SK-N-SH treated with all-trans-retinoic acid at 6 μM for 48 hours (cell line): ENCODE measurements at regions not wholly inside any gene's neighbourhood (a gene's known extent, or its start where the extent isn't known, plus 50 kb on each side); places are given as distances from the start of the nearest gene placed in this dataset.

Source experiments
- ATAC-seq: fragments of 200-7000 bp; cut with Tn5 transposase; 3 replicates; pipeline ENCODE4 v1.9.1; 2020; ENCODE audit warnings: mild to moderate bottlenecking, moderate library complexity
- ARNTL ChIP-seq: fragments of 450-650 bp; formaldehyde crosslinking; IDR thresholded peaks from 2 replicates; pipeline ENCODE4 v1.5.0; 2020; ENCODE audit warnings: low read depth, mild to moderate bottlenecking, moderate library complexity, borderline replicate concordance
- CSDC2 ChIP-seq: fragments of 250-450 bp; sonication (Bioruptor Pico); IDR thresholded peaks from 2 replicates; pipeline ENCODE4 v1.5.0; 2020; ENCODE audit warnings: mild to moderate bottlenecking, moderate library complexity
- ESRRG ChIP-seq: fragments of 250-450 bp; sonication (Bioruptor Pico); IDR thresholded peaks from 2 replicates; pipeline ENCODE4 v1.6.1; 2021; ENCODE audit warnings: mild to moderate bottlenecking
- GLIS3 ChIP-seq: fragments of 250-450 bp; sonication (Bioruptor Pico); IDR thresholded peaks from 2 replicates; pipeline ENCODE4 v1.5.0; 2020; ENCODE audit warnings: mild to moderate bottlenecking, moderate library complexity
- ISL1 ChIP-seq: fragments of 250-450 bp; sonication (Bioruptor Pico); IDR thresholded peaks from 2 replicates; pipeline ENCODE4 v2.1.2; 2022; ENCODE audit warnings: mild to moderate bottlenecking, moderate library complexity
- OSR1 ChIP-seq: fragments of 250-450 bp; sonication (Bioruptor Pico); IDR thresholded peaks from 2 replicates; pipeline ENCODE4 v1.8.0; 2022; ENCODE audit warnings: moderate library complexity, mild to moderate bottlenecking, inconsistent platforms
- PPARA ChIP-seq: fragments of 250-450 bp; sonication (Bioruptor Pico); IDR thresholded peaks from 2 replicates; pipeline ENCODE4 v1.5.0; 2020; ENCODE audit warnings: mild to moderate bottlenecking, borderline replicate concordance
- SNAI2 ChIP-seq: fragments of 250-450 bp; sonication (Bioruptor Pico); IDR thresholded peaks from 2 replicates; pipeline ENCODE4 v1.5.0; 2020; ENCODE audit warnings: mild to moderate bottlenecking, moderate library complexity
- TCF4 ChIP-seq: fragments of 250-450 bp; sonication (Bioruptor Pico); IDR thresholded peaks from 2 replicates; pipeline ENCODE4 v1.8.0; 2021; ENCODE audit warnings: mild to moderate bottlenecking, moderate library complexity, borderline replicate concordance
- TOX ChIP-seq: fragments of 250-450 bp; sonication (Bioruptor Pico); IDR thresholded peaks from 2 replicates; pipeline ENCODE4 v1.8.0; 2021; ENCODE audit warnings: mild to moderate bottlenecking, moderate library complexity, borderline replicate concordance
- ZC3H10 ChIP-seq: fragments of 250-450 bp; sonication (Bioruptor Pico); IDR thresholded peaks from 2 replicates; pipeline ENCODE4 v1.5.1; 2021; ENCODE audit warnings: mild to moderate bottlenecking, moderate library complexity
- ZFP3 ChIP-seq: fragments of 250-450 bp; sonication (Bioruptor Pico); IDR thresholded peaks from 2 replicates; pipeline ENCODE4 v1.5.0; 2020; ENCODE audit warnings: mild to moderate bottlenecking, moderate library complexity
- ZFP30 ChIP-seq: fragments of 450-650 bp; formaldehyde crosslinking; IDR thresholded peaks from 2 replicates; pipeline ENCODE4 v1.5.0; 2022; ENCODE audit warnings: mild to moderate bottlenecking, moderate library complexity
- ZNF565 ChIP-seq: fragments of 450-650 bp; formaldehyde crosslinking; conservative IDR thresholded peaks from 2 replicates; pipeline ENCODE4 v1.5.0; 2020; ENCODE audit warnings: low read depth, mild to moderate bottlenecking, moderate library complexity
- ZNF70 ChIP-seq: fragments of 450-650 bp; formaldehyde crosslinking; IDR thresholded peaks from 2 replicates; pipeline ENCODE4 v1.5.0; 2020; ENCODE audit warnings: mild to moderate bottlenecking, moderate library complexity
- ZNF8 ChIP-seq: fragments of 450-650 bp; formaldehyde crosslinking; IDR thresholded peaks from 2 replicates; pipeline ENCODE4 v1.5.0; 2020; ENCODE audit warnings: mild to moderate bottlenecking, moderate library complexity
- TF ChIP-seq, protein P1 (sequence below): fragments of 250-450 bp; sonication (Bioruptor Pico); IDR thresholded peaks from 2 replicates; pipeline ENCODE4 v1.5.1; 2020; ENCODE audit warnings: low read depth, mild to moderate bottlenecking, moderate library complexity
- TF ChIP-seq, protein P2 (sequence below): fragments of 250-450 bp; sonication (Bioruptor Pico); IDR thresholded peaks from 2 replicates; pipeline ENCODE4 v1.8.0; 2021; ENCODE audit warnings: low read depth, mild to moderate bottlenecking, moderate library complexity, borderline replicate concordance
- TF ChIP-seq, protein P3 (sequence below): fragments of 250-450 bp; sonication (Bioruptor Pico); IDR thresholded peaks from 2 replicates; pipeline ENCODE4 v1.5.1; 2021; ENCODE audit warnings: mild to moderate bottlenecking, moderate library complexity
- TF ChIP-seq, protein P4 (sequence below): fragments of 250-450 bp; sonication (Bioruptor Pico); IDR thresholded peaks from 2 replicates; pipeline ENCODE4 v1.5.0; 2020; ENCODE audit warnings: mild to moderate bottlenecking, moderate library complexity
- TF ChIP-seq, protein P5 (sequence below): fragments of 250-450 bp; sonication (Bioruptor Pico); IDR thresholded peaks from 2 replicates; pipeline ENCODE4 v1.8.0; 2020; ENCODE audit warnings: mild to moderate bottlenecking, moderate library complexity, borderline replicate concordance

DNA sequence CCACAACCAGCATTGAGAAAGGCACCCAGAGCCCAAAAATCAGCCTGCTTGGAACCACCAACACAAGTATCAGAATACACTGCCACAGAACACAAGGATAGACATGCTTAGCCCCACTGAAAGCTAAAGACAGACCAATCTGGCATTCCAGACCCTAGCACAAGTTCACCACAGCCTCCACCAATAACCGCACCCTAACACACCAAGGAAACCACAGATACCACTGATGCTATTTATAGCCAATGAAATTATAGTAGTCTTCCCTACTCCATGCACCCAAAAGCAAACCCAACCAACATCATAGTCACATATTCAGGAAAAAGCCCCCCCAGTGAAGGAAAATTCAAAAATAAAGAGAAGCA lies 83.9 kb upstream of the STT3B start:
- ATAC-seq: no peak
- no peak for TF ChIP-seq PPARA (CRISPR knock-in tag)
- TF ChIP-seq ZNF8 (CRISPR knock-in tag): no peak
- TF ChIP-seq ZC3H10: no peak
- TF ChIP-seq ZFP30: no peak
- no peak for TF ChIP-seq ARNTL (CRISPR knock-in tag)
- TF ChIP-seq ESRRG (CRISPR knock-in tag): no peak
- no peak for TF ChIP-seq TCF4 (CRISPR knock-in tag)
- TF ChIP-seq SNAI2 (CRISPR knock-in tag): no peak
- no peak for TF ChIP-seq OSR1 (CRISPR knock-in tag)
- TF ChIP-seq, protein P1, sequence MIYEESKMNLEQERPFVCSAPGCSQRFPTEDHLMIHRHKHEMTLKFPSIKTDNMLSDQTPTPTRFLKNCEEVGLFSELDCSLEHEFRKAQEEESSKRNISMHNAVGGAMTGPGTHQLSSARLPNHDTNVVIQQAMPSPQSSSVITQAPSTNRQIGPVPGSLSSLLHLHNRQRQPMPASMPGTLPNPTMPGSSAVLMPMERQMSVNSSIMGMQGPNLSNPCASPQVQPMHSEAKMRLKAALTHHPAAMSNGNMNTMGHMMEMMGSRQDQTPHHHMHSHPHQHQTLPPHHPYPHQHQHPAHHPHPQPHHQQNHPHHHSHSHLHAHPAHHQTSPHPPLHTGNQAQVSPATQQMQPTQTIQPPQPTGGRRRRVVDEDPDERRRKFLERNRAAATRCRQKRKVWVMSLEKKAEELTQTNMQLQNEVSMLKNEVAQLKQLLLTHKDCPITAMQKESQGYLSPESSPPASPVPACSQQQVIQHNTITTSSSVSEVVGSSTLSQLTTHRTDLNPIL (CRISPR knock-in tag): no peak
- TF ChIP-seq ISL1 (CRISPR knock-in tag): no peak
- no peak for TF ChIP-seq ZFP3
- TF ChIP-seq, protein P2, sequence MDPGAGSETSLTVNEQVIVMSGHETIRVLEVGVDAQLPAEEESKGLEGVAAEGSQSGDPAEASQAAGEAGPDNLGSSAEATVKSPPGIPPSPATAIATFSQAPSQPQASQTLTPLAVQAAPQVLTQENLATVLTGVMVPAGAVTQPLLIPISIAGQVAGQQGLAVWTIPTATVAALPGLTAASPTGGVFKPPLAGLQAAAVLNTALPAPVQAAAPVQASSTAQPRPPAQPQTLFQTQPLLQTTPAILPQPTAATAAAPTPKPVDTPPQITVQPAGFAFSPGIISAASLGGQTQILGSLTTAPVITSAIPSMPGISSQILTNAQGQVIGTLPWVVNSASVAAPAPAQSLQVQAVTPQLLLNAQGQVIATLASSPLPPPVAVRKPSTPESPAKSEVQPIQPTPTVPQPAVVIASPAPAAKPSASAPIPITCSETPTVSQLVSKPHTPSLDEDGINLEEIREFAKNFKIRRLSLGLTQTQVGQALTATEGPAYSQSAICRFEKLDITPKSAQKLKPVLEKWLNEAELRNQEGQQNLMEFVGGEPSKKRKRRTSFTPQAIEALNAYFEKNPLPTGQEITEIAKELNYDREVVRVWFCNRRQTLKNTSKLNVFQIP (CRISPR knock-in tag): no peak
- no peak for TF ChIP-seq TOX
- TF ChIP-seq, protein P3, sequence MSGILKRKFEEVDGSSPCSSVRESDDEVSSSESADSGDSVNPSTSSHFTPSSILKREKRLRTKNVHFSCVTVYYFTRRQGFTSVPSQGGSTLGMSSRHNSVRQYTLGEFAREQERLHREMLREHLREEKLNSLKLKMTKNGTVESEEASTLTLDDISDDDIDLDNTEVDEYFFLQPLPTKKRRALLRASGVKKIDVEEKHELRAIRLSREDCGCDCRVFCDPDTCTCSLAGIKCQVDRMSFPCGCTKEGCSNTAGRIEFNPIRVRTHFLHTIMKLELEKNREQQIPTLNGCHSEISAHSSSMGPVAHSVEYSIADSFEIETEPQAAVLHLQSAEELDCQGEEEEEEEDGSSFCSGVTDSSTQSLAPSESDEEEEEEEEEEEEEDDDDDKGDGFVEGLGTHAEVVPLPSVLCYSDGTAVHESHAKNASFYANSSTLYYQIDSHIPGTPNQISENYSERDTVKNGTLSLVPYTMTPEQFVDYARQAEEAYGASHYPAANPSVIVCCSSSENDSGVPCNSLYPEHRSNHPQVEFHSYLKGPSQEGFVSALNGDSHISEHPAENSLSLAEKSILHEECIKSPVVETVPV (CRISPR knock-in tag): no peak
- TF ChIP-seq, protein P4, sequence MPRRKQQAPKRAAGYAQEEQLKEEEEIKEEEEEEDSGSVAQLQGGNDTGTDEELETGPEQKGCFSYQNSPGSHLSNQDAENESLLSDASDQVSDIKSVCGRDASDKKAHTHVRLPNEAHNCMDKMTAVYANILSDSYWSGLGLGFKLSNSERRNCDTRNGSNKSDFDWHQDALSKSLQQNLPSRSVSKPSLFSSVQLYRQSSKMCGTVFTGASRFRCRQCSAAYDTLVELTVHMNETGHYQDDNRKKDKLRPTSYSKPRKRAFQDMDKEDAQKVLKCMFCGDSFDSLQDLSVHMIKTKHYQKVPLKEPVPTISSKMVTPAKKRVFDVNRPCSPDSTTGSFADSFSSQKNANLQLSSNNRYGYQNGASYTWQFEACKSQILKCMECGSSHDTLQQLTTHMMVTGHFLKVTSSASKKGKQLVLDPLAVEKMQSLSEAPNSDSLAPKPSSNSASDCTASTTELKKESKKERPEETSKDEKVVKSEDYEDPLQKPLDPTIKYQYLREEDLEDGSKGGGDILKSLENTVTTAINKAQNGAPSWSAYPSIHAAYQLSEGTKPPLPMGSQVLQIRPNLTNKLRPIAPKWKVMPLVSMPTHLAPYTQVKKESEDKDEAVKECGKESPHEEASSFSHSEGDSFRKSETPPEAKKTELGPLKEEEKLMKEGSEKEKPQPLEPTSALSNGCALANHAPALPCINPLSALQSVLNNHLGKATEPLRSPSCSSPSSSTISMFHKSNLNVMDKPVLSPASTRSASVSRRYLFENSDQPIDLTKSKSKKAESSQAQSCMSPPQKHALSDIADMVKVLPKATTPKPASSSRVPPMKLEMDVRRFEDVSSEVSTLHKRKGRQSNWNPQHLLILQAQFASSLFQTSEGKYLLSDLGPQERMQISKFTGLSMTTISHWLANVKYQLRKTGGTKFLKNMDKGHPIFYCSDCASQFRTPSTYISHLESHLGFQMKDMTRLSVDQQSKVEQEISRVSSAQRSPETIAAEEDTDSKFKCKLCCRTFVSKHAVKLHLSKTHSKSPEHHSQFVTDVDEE (CRISPR knock-in tag): no peak
- no peak for TF ChIP-seq ZNF565
- TF ChIP-seq, protein P5, sequence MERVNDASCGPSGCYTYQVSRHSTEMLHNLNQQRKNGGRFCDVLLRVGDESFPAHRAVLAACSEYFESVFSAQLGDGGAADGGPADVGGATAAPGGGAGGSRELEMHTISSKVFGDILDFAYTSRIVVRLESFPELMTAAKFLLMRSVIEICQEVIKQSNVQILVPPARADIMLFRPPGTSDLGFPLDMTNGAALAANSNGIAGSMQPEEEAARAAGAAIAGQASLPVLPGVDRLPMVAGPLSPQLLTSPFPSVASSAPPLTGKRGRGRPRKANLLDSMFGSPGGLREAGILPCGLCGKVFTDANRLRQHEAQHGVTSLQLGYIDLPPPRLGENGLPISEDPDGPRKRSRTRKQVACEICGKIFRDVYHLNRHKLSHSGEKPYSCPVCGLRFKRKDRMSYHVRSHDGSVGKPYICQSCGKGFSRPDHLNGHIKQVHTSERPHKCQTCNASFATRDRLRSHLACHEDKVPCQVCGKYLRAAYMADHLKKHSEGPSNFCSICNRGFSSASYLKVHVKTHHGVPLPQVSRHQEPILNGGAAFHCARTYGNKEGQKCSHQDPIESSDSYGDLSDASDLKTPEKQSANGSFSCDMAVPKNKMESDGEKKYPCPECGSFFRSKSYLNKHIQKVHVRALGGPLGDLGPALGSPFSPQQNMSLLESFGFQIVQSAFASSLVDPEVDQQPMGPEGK (CRISPR knock-in tag): no peak

DNA sequence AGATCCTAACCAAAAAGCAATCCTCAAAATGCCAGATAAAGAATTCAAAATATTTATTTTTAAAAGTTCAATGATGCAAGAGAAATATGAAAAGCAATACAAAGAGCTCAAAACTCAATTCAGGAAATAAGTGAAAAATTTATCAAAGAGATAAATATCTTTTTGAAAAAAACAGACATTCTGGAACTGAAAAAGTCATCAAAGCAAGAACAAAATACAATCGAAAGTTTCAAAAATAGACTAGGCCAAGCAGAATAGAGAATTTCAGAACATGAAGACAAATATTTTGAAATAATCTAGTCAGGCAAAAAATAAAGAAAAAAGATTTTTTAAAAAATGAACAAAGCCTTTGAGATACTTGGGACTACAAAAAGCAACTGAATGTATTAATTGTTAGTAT lies 83.4 kb upstream of the STT3B start:
- no peak for ATAC-seq

More for the DNA sequence above, 83.4 kb upstream of the STT3B start:
- no peak for TF ChIP-seq TCF4 (CRISPR knock-in tag)
- TF ChIP-seq, protein P1 (CRISPR knock-in tag): no peak
- TF ChIP-seq GLIS3: no peak
- TF ChIP-seq, protein P4 (CRISPR knock-in tag): no peak
- TF ChIP-seq ZNF70 (CRISPR knock-in tag): no peak
- TF ChIP-seq, protein P5 (CRISPR knock-in tag): no peak
- TF ChIP-seq ZFP30: no peak
- no peak for TF ChIP-seq OSR1 (CRISPR knock-in tag)
- TF ChIP-seq ZC3H10: no peak
- no peak for TF ChIP-seq SNAI2 (CRISPR knock-in tag)
- TF ChIP-seq, protein P2 (CRISPR knock-in tag): no peak
- no peak for TF ChIP-seq TOX
- no peak for TF ChIP-seq CSDC2 (CRISPR knock-in tag)
- no peak for TF ChIP-seq ESRRG (CRISPR knock-in tag)
- no peak for TF ChIP-seq ZNF8 (CRISPR knock-in tag)
- TF ChIP-seq PPARA (CRISPR knock-in tag): no peak
- TF ChIP-seq ISL1 (CRISPR knock-in tag): no peak
- TF ChIP-seq ZFP3: no peak
